ENCODE measurements at regions not wholly inside any gene's neighbourhood (a gene's known extent, or its start where the extent isn't known, plus 50 kb on each side); places are given as distances from the start of the nearest gene placed in this dataset.

DNA sequence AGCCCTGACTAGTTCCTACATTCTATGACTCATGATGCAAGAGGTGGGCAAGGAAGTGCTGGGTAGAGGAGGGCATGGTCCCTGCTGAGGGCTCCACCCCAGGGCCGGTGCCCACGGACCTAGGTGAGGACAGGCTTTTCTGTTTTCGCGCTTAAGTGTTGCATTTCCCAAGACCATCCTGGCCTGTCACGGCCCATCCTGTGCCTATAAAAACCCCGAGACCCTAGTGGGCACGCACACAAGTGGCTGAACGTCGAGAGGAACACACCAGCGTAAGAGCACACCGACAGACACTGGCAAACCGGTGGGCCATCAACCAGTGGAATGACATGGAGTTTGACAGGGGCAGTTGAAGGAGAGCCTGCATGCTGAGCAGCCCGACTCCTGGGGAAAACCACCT is 680.7 kb upstream of the GHITM start:
- H3K4me1 ChIP-seq (replicated peaks), result no peaks in the 10 kb centered on the region
- no peaks in the 10 kb centered on the region for H3K9me3 ChIP-seq
- DNase-seq (ENCODE audit: low spot score), result no peak
- WGBS, result 95% methylated on average over 13 of the region's 13 CpGs
- TF ChIP-seq POLR2A (IDR thresholded peaks at IDR 0.05) (no peak), POLR2AphosphoS5 (IDR thresholded peaks at IDR 0.05) (no peak)
- TF ChIP-seq, protein P1, sequence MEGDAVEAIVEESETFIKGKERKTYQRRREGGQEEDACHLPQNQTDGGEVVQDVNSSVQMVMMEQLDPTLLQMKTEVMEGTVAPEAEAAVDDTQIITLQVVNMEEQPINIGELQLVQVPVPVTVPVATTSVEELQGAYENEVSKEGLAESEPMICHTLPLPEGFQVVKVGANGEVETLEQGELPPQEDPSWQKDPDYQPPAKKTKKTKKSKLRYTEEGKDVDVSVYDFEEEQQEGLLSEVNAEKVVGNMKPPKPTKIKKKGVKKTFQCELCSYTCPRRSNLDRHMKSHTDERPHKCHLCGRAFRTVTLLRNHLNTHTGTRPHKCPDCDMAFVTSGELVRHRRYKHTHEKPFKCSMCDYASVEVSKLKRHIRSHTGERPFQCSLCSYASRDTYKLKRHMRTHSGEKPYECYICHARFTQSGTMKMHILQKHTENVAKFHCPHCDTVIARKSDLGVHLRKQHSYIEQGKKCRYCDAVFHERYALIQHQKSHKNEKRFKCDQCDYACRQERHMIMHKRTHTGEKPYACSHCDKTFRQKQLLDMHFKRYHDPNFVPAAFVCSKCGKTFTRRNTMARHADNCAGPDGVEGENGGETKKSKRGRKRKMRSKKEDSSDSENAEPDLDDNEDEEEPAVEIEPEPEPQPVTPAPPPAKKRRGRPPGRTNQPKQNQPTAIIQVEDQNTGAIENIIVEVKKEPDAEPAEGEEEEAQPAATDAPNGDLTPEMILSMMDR (IDR thresholded peaks at IDR 0.05), result no peak
- H3K4me3 ChIP-seq, result no peak overlapping the region
- no peaks in the 10 kb centered on the region for H3K27me3 ChIP-seq (replicated peaks; ENCODE audit: insufficient read depth)
- intact Hi-C loops (cut with DNase I), result no loop called here
- H3K36me3 ChIP-seq, result no peaks in the 10 kb centered on the region
- H3K27ac ChIP-seq, result no peak overlapping the region

DNA sequence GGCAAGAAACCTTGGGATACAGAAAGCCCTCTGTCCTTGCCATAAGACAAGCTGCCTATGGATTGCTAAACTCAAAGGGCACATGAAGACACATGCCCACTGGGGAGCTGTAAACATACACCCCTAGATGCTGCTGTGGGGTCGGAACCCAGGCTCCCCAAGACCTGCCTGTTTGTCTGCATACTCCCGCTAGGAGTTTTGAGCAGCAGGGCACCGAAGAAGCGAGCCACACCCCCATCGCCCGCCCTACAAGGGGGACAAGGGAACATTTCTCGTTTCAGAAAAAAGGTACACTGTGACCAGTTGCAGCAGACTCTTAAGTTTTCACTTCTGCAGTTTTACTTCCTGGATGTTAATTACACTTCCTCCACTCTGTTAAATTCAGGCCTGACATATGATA is 680.2 kb upstream of the GHITM start:
- DNase-seq (ENCODE audit: low spot score), result no peak

GRCh38 chr10:83469728-83470331 is 669.5 kb upstream of the GHITM start:
- intact Hi-C loops (cut with DNase I), result no loop called here

More for the DNA sequence above, 680.2 kb upstream of the GHITM start:
- H3K27ac ChIP-seq, result no peak overlapping the region
- H3K9me3 ChIP-seq, result no peaks in the 10 kb centered on the region
- no peak for TF ChIP-seq POLR2AphosphoS5 (IDR thresholded peaks at IDR 0.05)
- TF ChIP-seq POLR2A (IDR thresholded peaks at IDR 0.05), result no peak
- TF ChIP-seq, protein P1 (IDR thresholded peaks at IDR 0.05), result no peak
- WGBS, result 89% methylated on average over 7 of the region's 7 CpGs
- H3K4me1 ChIP-seq (replicated peaks), result no peaks in the 10 kb centered on the region
- no peak overlapping the region for H3K4me3 ChIP-seq
- H3K36me3 ChIP-seq, result no peaks in the 10 kb centered on the region
- intact Hi-C loops (cut with DNase I), result no loop called here
- H3K27me3 ChIP-seq (replicated peaks; ENCODE audit: insufficient read depth), result no peaks in the 10 kb centered on the region

GRCh38 chr10:83476211-83476610 is 663.1 kb upstream of the GHITM start:
- DNase-seq (ENCODE audit: low spot score), result no peak
- H3K36me3 ChIP-seq, result no peaks in the 10 kb centered on the region
- no peak overlapping the region for H3K4me3 ChIP-seq
- H3K4me1 ChIP-seq (replicated peaks), result no peaks in the 10 kb centered on the region
- H3K9me3 ChIP-seq, result no peaks in the 10 kb centered on the region
- 74% methylated on average over 6 of the region's 6 CpGs for WGBS
- no peaks in the 10 kb centered on the region for H3K27me3 ChIP-seq (replicated peaks; ENCODE audit: insufficient read depth)
- intact Hi-C loops (cut with DNase I), result no loop called here
- H3K27ac ChIP-seq, result no peak overlapping the region
- TF ChIP-seq POLR2A (IDR thresholded peaks at IDR 0.05) (no peak), POLR2AphosphoS5 (IDR thresholded peaks at IDR 0.05) (no peak)
- TF ChIP-seq, protein P1 (IDR thresholded peaks at IDR 0.05), result no peak

More at GRCh38 chr10:83469728-83470331, 669.5 kb upstream of the GHITM start:
- TF ChIP-seq POLR2AphosphoS5 (IDR thresholded peaks at IDR 0.05) (no peak), POLR2A (IDR thresholded peaks at IDR 0.05) (no peak)
- TF ChIP-seq, protein P1 (IDR thresholded peaks at IDR 0.05), result no peak
- H3K27me3 ChIP-seq (replicated peaks; ENCODE audit: insufficient read depth), result no peaks in the 10 kb centered on the region
- no peak overlapping the region for H3K27ac ChIP-seq
- no peak for DNase-seq (ENCODE audit: low spot score)
- H3K36me3 ChIP-seq, result no peaks in the 10 kb centered on the region
- H3K4me1 ChIP-seq (replicated peaks), result no peaks in the 10 kb centered on the region
- H3K9me3 ChIP-seq, result no peaks in the 10 kb centered on the region
- WGBS, result 76% methylated on average over 2 of the region's 2 CpGs
- no peak overlapping the region for H3K4me3 ChIP-seq

GRCh38 chr10:83489161-83489560 is 650.1 kb upstream of the GHITM start:
- Histone ChIP-seq H3K27me3 (replicated peaks; ENCODE audit: insufficient read depth) (no peaks in the 10 kb centered on the region), H3K4me3 (no peak overlapping the region), H3K36me3 (no peaks in the 10 kb centered on the region), H3K9me3 (no peaks in the 10 kb centered on the region), H3K27ac (no peak overlapping the region), H3K4me1 (replicated peaks) (no peaks in the 10 kb centered on the region)
- WGBS, result 80% methylated on average over 1 of the region's 1 CpG
- no peak for DNase-seq (ENCODE audit: low spot score)
- TF ChIP-seq POLR2AphosphoS5 (IDR thresholded peaks at IDR 0.05) (no peak), POLR2A (IDR thresholded peaks at IDR 0.05) (no peak)
- TF ChIP-seq, protein P1 (IDR thresholded peaks at IDR 0.05), result no peak
- intact Hi-C loops (cut with DNase I), result no loop called here

Data from prostate gland (tissue), 2 donors.